Right atrium auricular region (tissue), 2 donors: ENCODE measurements at regions not wholly inside any gene's neighbourhood (a gene's known extent, or its start where the extent isn't known, plus 50 kb on each side); places are given as distances from the start of the nearest gene placed in this dataset.
A peak's percentile ranks its signal among the peaks of the same experiment; 100 is the strongest.

Source experiments
- DNase-seq: peaks from one replicate; pipeline ENCODE4 v3.0.0-alpha.2; 2019; ENCODE audit warnings: low spot score
- H3K27ac ChIP-seq, 2 donors: fragments of 200-600 bp; sonication (generic); 1 replicate in 1 of 2; 2 replicates in 1 of 2; pipeline ENCODE4 v1.5.1; 2016 to 2019
- H3K27me3 ChIP-seq, 2 donors: fragments of 200-600 bp; sonication (generic); one replicate each; pipeline versions ENCODE4 v1.5.1 to v1.6.0; 2017 to 2019
- H3K36me3 ChIP-seq: fragments of 200-600 bp; sonication (generic); one replicate; pipeline ENCODE4 v1.5.1; 2016
- H3K4me1 ChIP-seq, 2 donors: fragments of 200-600 bp; sonication (generic); one replicate each; pipeline versions ENCODE4 v1.5.1 to v1.6.0; 2017 to 2019
- H3K4me3 ChIP-seq, 2 donors: fragments of 200-600 bp; sonication (generic); 1 replicate in 1 of 2; 2 replicates in 1 of 2; pipeline ENCODE4 v1.5.1; 2017 to 2019; ENCODE audit warnings: mild to moderate bottlenecking in 1 of 2, moderate library complexity in 1 of 2
- H3K9me3 ChIP-seq, 2 donors: fragments of 200-600 bp; sonication (generic); one replicate each; pipeline ENCODE4 v1.5.1; 2019
- CTCF ChIP-seq, 2 donors: fragments of 200-600 bp; sonication (generic); IDR thresholded peaks; one replicate each; pipeline ENCODE4 v1.5.1; 2019; ENCODE audit warnings: antibody characterized with exemption in 2 of 2

- Histone ChIP-seq H3K27ac (no peak overlapping the region), H3K9me3 (no peaks in the 10 kb centered on the region), H3K36me3 (no peaks in the 10 kb centered on the region), H3K4me1 (no peaks in the 10 kb centered on the region), H3K27me3 (no peaks in the 10 kb centered on the region), H3K4me3 (no peak overlapping the region)
- no peak for TF ChIP-seq CTCF (IDR thresholded peaks at IDR 0.05)
- no peak for DNase-seq
These were observed 239.2 kb downstream of the KIF4B start for GRCh38 chr5:155252717-155253116.

- Histone ChIP-seq H3K9me3 (no peaks in the 10 kb centered on the region), H3K27ac (no peak overlapping the region), H3K27me3 (no peaks in the 10 kb centered on the region), H3K4me1 (no peaks in the 10 kb centered on the region), H3K36me3 (no peaks in the 10 kb centered on the region), H3K4me3 (no peak overlapping the region)
- no peak for TF ChIP-seq CTCF (IDR thresholded peaks at IDR 0.05)
- DNase-seq, result no peak
These were observed 240.8 kb downstream of the KIF4B start for GRCh38 chr5:155254399-155254798.

DNA sequence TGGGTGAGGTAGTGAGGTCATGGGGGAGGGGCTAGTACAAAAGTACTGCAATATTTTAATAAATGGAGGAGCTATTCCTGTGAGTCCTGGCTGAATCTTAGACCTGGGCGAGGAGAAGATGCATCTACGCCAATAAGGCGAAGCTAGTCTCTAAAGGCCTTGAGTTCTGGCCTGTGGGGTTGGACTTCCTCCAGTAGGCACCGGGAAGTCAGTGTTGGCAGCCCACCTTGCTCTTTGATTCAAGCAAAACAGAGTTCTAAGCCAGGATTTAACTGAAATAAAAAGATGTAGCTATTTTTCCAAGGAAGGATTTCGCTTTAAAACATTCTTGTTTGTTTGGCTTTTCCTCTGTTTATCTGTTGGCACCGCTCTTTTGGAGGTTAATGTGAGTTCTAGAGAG lies 244.6 kb downstream of the KIF4B start:
- DNase-seq, result no peak
- H3K4me3 ChIP-seq, result no peak overlapping the region
- no peaks in the 10 kb centered on the region for H3K9me3 ChIP-seq
- H3K27ac ChIP-seq, result no peak overlapping the region
- TF ChIP-seq CTCF (IDR thresholded peaks at IDR 0.05), result no peak
- no peaks in the 10 kb centered on the region for H3K27me3 ChIP-seq
- H3K4me1 ChIP-seq, result no peaks in the 10 kb centered on the region
- H3K36me3 ChIP-seq, result no peaks in the 10 kb centered on the region

GRCh38 chr5:155259648-155260047 lies 246.1 kb downstream of the KIF4B start:
- Histone ChIP-seq H3K27ac (no peak overlapping the region), H3K4me3 (no peak overlapping the region), H3K36me3 (no peaks in the 10 kb centered on the region), H3K4me1 (no peaks in the 10 kb centered on the region), H3K27me3 (no peaks in the 10 kb centered on the region), H3K9me3 (no peaks in the 10 kb centered on the region)
- no peak for TF ChIP-seq CTCF (IDR thresholded peaks at IDR 0.05)
- DNase-seq, result no peak

DNA sequence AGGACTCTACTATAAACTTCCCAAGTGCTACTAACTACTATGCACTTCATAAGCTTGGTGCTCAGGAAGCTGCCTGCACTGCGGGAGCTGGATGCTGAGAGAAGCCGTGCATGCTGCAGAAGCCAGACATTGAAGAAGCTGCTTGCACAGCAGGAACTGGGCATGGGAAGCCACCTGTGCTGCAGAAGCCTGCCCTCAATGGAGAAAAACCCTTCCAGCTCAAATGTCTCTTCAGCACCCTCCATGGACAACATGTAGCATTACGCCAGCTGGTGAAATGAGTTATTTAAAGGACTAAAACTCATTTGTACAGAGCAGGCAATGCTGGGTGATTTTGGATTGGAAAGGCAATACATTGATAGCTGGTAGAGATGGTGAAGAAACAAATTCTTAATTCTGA lies 247.2 kb downstream of the KIF4B start:
- H3K4me1 ChIP-seq, result no peaks in the 10 kb centered on the region
- H3K27ac ChIP-seq, result no peak overlapping the region
- H3K27me3 ChIP-seq, result no peaks in the 10 kb centered on the region
- no peaks in the 10 kb centered on the region for H3K36me3 ChIP-seq
- peak in 1 of 2 donors; percentile 40 for TF ChIP-seq CTCF (IDR thresholded peaks at IDR 0.05)
- no peak overlapping the region for H3K4me3 ChIP-seq
- H3K9me3 ChIP-seq, result no peaks in the 10 kb centered on the region
- DNase-seq, result no peak

DNA sequence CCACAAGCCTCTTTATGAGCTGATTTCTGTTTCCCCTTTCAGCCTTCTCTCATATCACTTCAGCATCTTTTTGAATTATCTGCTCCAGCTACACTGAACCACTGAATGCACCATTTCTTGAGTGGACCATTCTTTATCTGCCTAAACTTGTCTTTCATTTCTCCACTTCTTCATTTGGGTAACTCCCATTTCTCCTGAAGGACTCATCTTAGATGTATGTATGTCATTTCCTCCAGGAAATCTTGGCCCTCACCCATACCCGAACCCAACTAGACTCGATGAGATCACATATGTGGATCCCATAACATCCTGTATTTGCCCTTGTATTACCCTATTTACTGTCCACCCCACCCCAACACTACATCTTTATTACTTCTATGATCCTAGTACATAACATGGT lies 249.8 kb downstream of the KIF4B start:
- no peak for TF ChIP-seq CTCF (IDR thresholded peaks at IDR 0.05)
- H3K9me3 ChIP-seq, result no peaks in the 10 kb centered on the region
- no peak overlapping the region for H3K4me3 ChIP-seq
- no peak for DNase-seq
- no peaks in the 10 kb centered on the region for H3K27me3 ChIP-seq
- no peaks in the 10 kb centered on the region for H3K4me1 ChIP-seq
- H3K27ac ChIP-seq, result no peak overlapping the region
- H3K36me3 ChIP-seq, result no peaks in the 10 kb centered on the region
